GM18909 (cell line): ENCODE measurements at regions not wholly inside any gene's neighbourhood (a gene's known extent, or its start where the extent isn't known, plus 50 kb on each side); places are given as distances from the start of the nearest gene placed in this dataset.

Source experiments
- ATAC-seq: cut with Tn5 transposase; IDR thresholded peaks from one replicate; pipeline ENCODE4 v1.9.1; 2021; ENCODE audit warnings: mild to moderate bottlenecking; ENCODE audit not compliant: unreplicated experiment, poor library complexity

- no peak for ATAC-seq
Measured at GRCh38 chr1:80448081-80448480, 1352.7 kb upstream of the ADGRL2 start.

DNA sequence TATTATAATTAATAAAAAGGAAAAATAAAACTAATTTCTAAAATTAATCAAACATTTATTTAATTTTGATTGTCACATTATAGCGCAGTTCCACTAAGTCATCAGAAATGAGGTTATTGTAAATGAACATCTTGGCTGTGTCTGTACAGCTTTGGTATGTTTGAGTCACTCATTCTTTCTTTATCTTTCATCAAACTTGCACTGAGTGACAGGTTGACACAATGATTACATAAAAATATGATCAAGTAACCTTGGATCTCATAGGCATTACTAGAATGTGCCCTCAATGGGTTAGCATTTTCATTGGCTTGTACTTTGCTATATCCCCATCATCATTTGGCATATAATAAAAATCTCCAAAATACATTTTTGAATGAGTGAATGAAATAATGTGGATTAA, 1353.2 kb upstream of the ADGRL2 start:
- no peak for ATAC-seq

DNA sequence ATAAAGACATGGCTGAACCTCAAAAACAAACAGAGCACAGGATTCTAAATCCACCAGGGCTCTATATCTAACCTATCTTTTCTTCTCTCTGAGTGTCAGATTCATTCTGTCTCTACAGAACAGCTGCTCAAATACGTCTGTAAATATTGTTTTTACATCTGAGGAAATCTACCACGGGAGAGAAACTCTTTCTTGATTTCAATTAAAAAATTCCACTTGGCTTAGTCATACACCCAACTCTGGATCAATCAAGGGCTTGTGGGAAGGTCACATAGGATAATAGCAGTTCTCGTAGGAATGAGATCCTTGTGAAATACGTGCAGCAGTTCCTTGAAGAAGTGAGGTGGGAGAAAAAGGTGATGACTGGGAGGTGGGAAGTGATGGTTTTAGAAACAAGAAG, 1355.7 kb upstream of the ADGRL2 start:
- no peak for ATAC-seq

DNA sequence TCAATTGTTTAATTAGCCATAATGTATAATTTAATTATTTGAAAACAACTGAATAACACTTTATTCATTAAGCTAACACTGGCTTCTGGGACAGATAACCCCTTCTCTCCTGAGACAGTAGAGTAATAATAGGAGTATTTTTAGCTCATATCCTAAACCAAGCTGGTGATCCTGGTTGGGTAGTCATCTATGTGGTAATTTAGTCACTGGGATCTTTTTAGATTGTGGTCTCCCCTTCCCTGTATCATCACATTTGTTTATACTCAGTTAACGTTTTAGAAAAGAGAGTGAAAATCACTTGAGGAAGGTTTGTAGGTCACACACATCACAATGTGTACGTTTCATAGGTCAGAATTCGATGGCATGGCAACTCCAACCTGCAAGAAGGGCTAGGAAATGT, 1356.6 kb upstream of the ADGRL2 start:
- ATAC-seq: no peak

DNA sequence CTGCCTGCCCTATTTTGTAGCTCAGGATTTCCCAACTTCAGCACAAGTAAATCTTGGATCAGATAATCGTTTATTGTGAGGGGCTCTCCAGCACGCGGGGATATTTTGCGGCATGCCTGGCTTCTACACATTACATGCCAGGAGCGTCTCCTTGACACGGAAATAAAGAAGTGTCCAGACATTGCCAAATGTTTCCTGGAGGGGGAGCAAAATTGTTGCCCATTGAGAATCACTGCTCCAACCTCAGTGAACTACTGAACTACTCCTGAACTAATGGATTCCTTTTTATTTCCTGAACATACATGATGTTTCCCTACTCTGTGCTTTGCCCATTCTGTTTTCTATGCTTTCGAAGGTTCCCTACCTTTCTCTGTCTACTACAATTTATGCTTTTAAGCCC, 1359.1 kb upstream of the ADGRL2 start:
- ATAC-seq: no peak

- no peak for ATAC-seq
Measured at GRCh38 chr1:80436851-80437250, 1363.9 kb upstream of the ADGRL2 start.

GRCh38 chr1:80427881-80428280, 1372.9 kb upstream of the ADGRL2 start:
- ATAC-seq: no peak

GRCh38 chr1:80424249-80424648, 1376.5 kb upstream of the ADGRL2 start:
- no peak for ATAC-seq

DNA sequence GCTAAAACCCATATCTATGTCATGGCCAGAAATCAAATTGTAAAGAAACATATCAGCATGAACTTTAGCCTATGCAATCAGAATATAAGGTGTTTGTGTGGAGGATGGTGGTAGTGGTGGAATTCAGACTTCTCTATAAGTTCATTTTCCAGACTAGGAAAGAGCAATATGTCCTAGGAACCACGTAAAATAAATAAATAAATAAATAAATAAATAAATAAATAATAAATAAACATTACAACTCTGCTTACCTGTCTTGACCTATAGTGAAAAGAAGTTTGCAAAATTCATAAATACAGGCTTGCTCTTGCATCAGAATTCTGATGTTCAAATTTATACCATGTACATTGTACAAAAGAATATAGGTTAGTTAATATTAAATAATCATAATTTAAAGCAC, 1382.6 kb upstream of the ADGRL2 start:
- no peak for ATAC-seq

DNA sequence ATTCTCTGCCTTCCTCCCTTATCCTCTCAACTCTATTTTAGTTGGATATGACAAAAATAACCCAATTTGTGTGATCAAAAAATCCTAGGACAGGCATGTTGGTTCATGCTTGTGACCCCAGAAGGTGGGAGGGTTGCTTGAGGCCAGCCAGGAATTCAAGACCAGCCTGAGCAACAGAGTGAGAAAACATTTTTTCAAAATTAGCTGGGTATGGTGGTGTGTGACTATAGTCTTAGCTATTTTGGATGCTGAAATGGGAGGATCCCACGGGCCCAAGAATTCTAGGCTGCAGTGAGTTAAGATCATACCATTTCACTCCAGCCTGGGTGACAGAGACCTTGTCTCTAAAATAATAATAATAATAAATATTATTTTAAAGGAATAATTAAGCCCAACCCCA, 1383.1 kb upstream of the ADGRL2 start:
- ATAC-seq: no peak

DNA sequence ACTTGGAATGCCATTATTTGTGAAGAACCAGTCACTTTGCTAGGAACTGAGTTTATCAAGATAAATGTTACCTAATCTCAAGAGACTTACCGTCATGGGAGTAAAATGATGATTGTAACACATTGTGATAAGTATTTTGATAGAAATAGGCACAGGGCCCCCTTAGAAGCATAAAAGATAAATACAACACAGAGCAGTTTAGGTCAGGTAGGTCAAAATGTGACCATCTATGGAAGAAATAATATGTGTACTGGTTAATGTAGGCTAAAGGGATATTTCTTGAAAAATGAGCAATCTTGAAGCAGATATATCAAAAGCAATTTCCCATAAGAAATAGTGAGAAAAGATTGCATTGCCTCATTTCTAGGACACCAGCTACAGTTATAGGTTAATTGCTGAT, 1386.8 kb upstream of the ADGRL2 start:
- ATAC-seq: no peak

DNA sequence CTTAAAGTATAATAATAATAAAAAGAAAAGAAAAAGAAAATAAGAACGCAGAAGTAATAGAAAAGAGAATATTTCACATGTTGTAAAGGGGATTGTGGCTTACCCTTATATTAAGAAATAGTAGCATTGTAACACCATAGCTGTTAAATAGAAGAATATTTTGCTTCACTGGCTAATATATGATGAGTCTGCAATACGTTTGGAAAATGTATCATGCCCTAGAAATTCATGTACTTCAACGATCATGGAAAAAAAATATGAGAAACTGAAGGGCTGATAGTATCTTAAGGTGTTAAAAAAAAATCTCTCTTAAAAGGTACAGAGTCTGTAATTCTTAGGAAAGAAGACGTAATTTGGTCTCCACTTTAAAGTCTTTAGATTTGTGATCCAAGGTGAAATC, 1390.5 kb upstream of the ADGRL2 start:
- ATAC-seq: no peak

DNA sequence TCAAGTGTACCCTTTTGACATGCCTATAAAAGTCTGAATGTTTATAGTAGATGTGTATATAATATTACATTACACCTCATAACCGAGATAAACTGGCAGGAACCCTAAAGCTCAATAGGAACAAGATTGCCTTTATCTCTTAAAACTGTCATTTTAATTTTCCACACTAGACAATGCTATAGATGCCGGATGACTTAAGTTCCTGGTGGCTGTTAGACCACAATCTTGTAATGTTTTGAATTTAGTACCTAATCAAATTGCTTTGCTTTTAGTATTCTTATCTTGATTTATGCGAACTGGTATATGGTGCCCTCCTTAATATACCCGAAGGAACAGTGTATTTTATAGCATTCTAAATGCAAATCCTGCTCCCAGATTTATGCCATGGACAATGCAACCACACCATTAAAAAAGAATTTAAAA, 1397.0 kb upstream of the ADGRL4 start:
- no peak for ATAC-seq

- no peak for ATAC-seq
Measured at GRCh38 chr1:80402625-80403024, 1396.1 kb upstream of the ADGRL4 start.

DNA sequence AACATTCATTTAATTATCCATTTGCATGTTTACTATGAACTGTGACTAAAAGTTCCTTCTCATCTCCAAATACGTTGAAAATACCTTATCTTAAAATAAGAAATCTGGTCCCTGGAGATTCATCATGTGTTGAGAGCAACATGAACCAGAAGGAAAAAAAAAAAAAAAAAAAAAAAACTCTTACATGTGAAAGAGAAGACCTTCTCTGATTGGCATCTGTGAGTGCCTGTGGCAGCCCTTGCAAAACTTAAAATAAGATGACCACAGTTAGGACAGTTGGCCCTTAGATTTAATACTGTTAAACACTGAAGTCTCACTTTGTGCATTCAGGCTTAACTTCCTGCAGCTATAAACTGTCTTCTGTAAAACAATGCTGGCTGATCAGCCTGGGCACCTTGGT, 1395.2 kb upstream of the ADGRL4 start:
- ATAC-seq: no peak

DNA sequence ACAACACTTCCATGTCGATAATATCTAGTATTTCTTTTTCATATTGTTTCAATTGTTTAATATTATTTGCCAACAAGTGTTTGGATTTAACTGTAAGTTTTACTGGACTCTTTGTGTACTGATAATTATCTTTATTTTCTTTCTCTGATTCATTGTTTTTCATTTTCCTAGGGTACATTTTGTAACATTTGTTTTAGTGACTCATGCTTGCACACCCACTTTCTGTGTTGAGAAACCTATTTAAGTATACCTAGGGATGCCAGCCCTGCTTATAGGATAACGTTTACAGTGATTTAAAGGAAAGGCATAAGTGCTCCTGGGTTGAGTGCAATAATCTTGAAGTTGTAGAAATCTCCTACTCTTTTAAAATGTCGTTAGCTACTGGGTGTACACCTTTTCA, 1386.0 kb upstream of the ADGRL4 start:
- no peak for ATAC-seq

DNA sequence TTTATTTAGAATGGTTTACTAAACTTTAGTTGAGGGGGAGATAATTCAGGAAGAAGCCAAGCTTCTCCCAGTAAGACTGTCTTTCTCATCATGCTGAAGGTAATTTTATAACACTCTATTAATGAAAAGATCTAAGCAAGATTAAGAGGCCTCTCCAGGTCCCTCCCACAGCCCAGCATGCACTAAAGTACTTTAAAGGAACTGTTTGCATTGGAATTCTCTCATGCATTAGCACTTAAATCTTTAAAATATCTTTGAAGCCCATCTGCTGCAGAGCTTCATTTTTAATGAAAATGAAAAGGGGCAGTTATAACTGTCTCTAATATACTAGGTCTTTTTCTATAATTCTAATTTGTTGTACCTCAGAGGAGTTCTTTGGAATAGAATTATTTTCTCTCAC, 1379.1 kb upstream of the ADGRL4 start:
- no peak for ATAC-seq

- no peak for ATAC-seq
Measured at GRCh38 chr1:80384959-80385358, 1378.4 kb upstream of the ADGRL4 start.

GRCh38 chr1:80384083-80384830, 1377.7 kb upstream of the ADGRL4 start:
- no peak for ATAC-seq

- no peak for ATAC-seq
Measured at GRCh38 chr1:80375662-80376061, 1369.1 kb upstream of the ADGRL4 start.

DNA sequence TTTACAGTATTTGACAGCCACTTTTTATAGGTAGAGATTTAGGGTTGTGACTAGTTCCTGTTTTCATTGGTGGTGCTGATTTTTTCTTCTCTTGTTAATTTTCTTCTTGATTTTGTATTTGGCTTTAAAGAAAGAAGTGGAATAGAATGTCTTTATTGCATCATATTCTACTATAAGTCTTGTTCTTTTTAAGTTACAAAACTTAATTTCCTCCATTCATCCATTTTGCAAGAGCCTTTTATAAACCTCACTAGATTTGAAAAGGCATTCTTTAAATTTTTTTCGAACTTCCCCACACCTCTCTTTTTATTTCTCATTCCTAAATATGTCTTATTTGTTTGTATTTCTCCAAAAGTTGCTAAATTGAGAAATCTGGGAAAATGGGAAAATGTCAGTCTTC, 1368.6 kb upstream of the ADGRL4 start:
- ATAC-seq: no peak

DNA sequence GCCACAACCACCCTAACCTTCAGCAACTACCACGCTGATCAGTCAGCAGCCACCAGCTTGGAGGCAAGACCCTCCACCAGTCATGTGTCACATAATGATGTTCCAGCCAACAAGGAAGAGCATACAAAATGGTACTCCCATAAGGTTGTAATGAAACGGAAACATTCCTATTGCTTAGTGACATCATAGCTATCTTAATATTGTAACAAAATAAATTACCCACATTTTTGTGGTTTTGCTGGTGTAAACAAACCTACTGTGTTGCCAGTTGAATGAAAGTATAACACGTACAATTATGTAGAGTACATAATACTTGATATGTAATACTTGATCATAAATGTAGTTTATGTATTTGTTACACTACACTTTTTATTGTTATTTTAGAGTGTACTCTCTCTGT, 1363.2 kb upstream of the ADGRL4 start:
- ATAC-seq: no peak

GRCh38 chr1:80367058-80367457, 1360.5 kb upstream of the ADGRL4 start:
- no peak for ATAC-seq
